HG03469 (cell line): ENCODE measurements at regions not wholly inside any gene's neighbourhood (a gene's known extent, or its start where the extent isn't known, plus 50 kb on each side); places are given as distances from the start of the nearest gene placed in this dataset.
"Not testable (repeated sequence)": the region's sequence is repeated elsewhere in the genome, so short reads cannot be mapped to it uniquely, and the experiment has no call there.

Experiments used
- ATAC-seq: cut with Tn5 transposase; IDR thresholded peaks from one replicate; pipeline ENCODE4 v1.9.1; 2021; ENCODE audit warnings: mild to moderate bottlenecking, moderate library complexity, moderate number of reproducible peaks; ENCODE audit not compliant: unreplicated experiment

GRCh38 chr3:27661797-27662196 is 60.3 kb downstream of the EOMES start:
- ATAC-seq, result no peak

- ATAC-seq, result peak; percentile 73
Observed at GRCh38 chr3:27659279-27660021, 62.7 kb downstream of the EOMES start.

GRCh38 chr3:27658741-27659140 is 63.4 kb downstream of the EOMES start:
- no peak for ATAC-seq

- ATAC-seq, result no peak
Observed at GRCh38 chr3:27657871-27658270, 64.3 kb downstream of the EOMES start.

- ATAC-seq, result no peak
Observed at GRCh38 chr3:27657404-27657803, 64.7 kb downstream of the EOMES start.

- ATAC-seq, result no peak
Observed at GRCh38 chr3:27656790-27657189, 65.3 kb downstream of the EOMES start.

- no peak for ATAC-seq
Observed at GRCh38 chr3:27655547-27655946, 66.6 kb downstream of the EOMES start.

- ATAC-seq, result no peak
Observed at GRCh38 chr3:27653803-27654558, 68.1 kb downstream of the EOMES start.

- no peak for ATAC-seq
Observed at GRCh38 chr3:27649277-27649676, 72.8 kb downstream of the EOMES start.

GRCh38 chr3:27646896-27647295 is 75.2 kb downstream of the EOMES start:
- ATAC-seq, result no peak

- ATAC-seq, result no peak
Observed at GRCh38 chr3:27644941-27645340, 77.2 kb downstream of the EOMES start.

GRCh38 chr3:27643355-27643754 is 78.8 kb downstream of the EOMES start:
- no peak for ATAC-seq

- no peak for ATAC-seq
Observed at GRCh38 chr3:27642796-27643195, 79.3 kb downstream of the EOMES start.

GRCh38 chr3:27641888-27642601 is 80.1 kb downstream of the EOMES start:
- no peak for ATAC-seq

- no peak for ATAC-seq
Observed at GRCh38 chr3:27641271-27641800, 80.8 kb downstream of the EOMES start.

- no peak for ATAC-seq
Observed at GRCh38 chr3:27639271-27639670, 82.9 kb downstream of the EOMES start.

- no peak for ATAC-seq
Observed at GRCh38 chr3:27638594-27638993, 83.5 kb downstream of the EOMES start.

- no peak for ATAC-seq
Observed at GRCh38 chr3:27637346-27637995, 84.7 kb downstream of the EOMES start.

- ATAC-seq, result not testable (repeated sequence)
Observed at GRCh38 chr3:27635006-27635405, 87.1 kb downstream of the EOMES start.

- no peak for ATAC-seq
Observed at GRCh38 chr3:27633224-27633545, 88.9 kb downstream of the EOMES start.
